Stimulated activated CD4-positive, alpha-beta T cell treated with anti-CD3 and anti-CD28 coated beads, Interleukin-4, amount 100 ng/mL, for 48 hours (primary cell): ENCODE measurements at regions not wholly inside any gene's neighbourhood (a gene's known extent, or its start where the extent isn't known, plus 50 kb on each side); places are given as distances from the start of the nearest gene placed in this dataset.
"Not testable (repeated sequence)": the region's sequence is repeated elsewhere in the genome, so short reads cannot be mapped to it uniquely, and the experiment has no call there.

Source experiments
- DNase-seq, 2 donors: peaks; one replicate each; pipeline ENCODE4 v3.0.0-alpha.2; 2020; ENCODE audit warnings: low read depth in 2 of 2

- DNase-seq = no peak
Observed at GRCh38 chr4:30837861-30838260, 117.7 kb downstream of the PCDH7 start.

GRCh38 chr4:30838331-30838730 lies 118.2 kb downstream of the PCDH7 start:
- no peak for DNase-seq

- DNase-seq = no peak
Observed at GRCh38 chr4:30839583-30840520, 119.7 kb downstream of the PCDH7 start.

DNA sequence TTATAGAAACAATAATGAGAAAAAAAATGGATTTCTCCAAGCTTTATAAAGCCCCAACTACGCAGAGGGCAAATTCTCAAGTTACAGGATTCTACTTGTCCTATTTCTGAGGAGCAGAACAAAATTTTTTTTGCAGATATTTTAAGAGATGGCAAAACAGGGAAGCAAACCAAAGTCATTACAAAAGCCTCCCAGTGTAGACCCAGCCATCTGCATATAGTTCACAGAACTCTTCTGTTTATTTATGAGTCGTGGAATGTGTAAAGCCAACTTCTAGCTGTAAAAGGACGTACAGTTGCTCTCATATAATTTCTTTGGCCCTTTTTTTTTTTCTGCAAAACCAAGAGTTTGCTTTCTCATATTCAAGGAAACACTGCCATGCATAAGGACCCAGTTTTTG lies 120.4 kb downstream of the PCDH7 start:
- no peak for DNase-seq

DNA sequence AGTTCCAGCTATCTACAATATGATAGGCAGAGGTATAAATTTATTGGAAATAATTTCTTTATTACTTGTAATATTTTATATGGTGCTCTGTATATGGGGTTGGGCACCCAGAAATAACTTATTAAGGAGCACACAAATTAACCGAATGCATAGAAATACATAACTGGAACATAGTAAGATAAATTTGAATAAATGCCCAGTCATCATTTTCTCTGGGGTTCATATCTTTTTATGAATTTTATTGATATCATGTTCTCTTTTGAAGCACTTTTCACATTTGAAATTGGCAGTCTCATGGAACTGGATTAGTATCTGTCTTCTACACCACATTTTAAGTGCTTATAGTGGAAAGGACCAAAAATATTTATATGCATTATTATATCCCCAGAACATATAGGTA lies 122.0 kb downstream of the PCDH7 start:
- DNase-seq = no peak

- no peak for DNase-seq
Observed at GRCh38 chr4:30842689-30843088, 122.5 kb downstream of the PCDH7 start.

GRCh38 chr4:30844861-30845582 lies 124.9 kb downstream of the PCDH7 start:
- DNase-seq = no peak

GRCh38 chr4:30847167-30847566 lies 127.0 kb downstream of the PCDH7 start:
- DNase-seq = no peak

DNA sequence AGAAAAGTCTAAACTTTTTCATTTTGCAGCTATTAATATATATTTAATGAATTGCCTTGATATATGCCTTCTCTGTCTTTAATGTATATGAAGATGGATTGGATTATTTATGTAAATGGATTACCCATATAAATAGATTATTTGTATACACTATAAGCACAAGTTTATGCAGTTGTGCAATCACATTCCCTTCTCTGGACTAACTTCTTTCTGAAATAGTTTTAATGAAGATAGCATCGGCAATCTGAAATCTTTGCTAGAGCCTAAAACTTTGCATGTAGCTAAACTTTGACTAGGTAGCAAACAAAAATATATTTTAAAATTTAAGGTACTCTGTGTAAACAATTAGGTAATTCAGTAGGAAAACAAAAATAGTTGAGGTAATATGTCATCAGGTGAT lies 127.8 kb downstream of the PCDH7 start:
- no peak for DNase-seq

GRCh38 chr4:30854531-30854930 lies 134.4 kb downstream of the PCDH7 start:
- no peak for DNase-seq

DNA sequence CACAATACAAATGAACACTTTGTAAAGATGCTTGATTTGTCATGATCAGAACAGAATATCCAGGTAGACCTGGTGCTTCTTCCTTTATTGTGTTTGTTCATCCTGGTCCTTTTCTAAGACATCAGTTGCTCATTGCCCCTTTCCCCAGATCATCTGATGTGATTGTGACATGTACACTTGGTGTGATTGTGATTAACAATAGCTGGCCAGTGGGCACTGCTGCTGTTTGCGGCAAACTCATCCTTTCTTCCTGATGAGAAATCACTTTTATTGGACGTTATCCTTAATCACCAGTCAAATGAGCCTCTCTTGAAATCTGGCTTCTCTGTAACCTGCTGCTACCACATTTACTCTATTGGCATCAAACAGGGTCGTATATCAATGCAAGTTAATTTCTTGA lies 135.1 kb downstream of the PCDH7 start:
- no peak for DNase-seq

DNA sequence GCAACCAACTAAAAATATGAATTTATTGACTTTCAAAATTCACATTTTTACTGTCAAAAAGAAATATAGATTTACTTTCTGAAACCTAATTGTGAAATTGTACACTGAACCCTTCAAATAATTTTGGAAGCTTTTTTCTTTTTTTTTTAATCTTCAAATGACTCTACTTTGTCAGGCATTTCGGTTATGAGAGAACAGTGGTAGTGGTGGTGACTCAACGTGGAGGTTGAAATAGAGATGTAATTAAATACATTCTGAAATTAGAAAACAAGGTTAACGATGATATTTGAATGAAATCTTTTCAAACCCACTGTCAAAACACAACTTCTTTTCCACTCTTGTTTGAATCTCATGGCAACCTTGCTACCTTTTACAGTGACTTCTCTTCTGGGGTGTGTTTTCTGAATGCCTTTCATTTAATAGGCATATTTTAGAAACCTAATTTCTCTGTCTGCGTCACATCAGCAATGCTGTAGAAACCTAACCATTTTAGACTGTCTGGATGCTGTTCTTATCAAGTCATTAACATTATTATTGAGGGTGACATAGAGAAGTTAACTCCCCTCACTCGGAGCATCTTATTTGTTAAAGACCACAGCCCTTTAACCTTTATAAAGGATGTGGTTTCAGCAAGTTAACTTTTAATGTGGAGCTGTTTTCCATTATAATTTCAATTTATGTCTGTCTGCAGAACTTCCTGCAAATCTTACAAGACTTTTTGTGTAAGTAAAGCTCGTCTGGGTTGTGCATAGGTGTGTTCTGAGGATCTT lies 136.8 kb downstream of the PCDH7 start:
- no peak for DNase-seq

GRCh38 chr4:30860978-30861377 lies 140.8 kb downstream of the PCDH7 start:
- no peak for DNase-seq

DNA sequence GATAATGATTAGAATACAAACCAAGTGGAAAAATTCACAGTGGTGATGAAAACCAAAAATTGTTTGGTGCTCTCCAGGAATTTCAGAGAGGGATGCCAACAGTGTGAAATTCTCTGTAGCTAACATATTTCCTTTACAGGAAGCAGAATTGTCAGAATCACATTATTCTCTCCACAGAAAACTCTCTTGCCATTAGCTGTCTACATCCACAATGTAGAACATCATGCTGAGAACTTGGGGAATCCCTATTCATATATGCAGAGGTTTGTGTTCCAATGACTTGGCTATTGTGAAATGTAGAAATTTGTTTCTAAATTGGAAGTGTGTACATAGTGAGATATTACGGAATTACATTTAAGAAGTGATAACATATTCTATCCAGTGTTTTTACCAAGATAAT lies 142.0 kb downstream of the PCDH7 start:
- DNase-seq = no peak

GRCh38 chr4:30863021-30863420 lies 142.9 kb downstream of the PCDH7 start:
- DNase-seq = no peak

DNA sequence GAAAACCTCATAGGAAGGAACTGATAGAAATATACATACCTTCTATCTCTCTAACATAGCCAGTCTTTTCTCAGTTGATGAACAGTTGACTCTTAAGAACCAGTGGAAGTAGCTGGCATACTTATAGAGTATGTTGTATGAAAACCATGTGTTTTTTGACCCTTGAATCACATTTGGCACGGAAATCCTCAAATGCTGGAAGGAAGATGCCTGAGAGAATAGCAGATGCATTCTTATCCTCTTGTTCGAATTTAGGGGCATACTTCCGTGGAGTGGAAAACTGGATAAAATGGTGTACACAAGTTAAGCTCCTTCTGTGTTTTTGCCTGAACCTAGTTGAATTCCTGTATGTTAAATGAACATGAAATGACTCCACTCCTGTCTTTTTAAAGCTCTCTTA lies 145.5 kb downstream of the PCDH7 start:
- no peak for DNase-seq

GRCh38 chr4:30866346-30866745 lies 146.2 kb downstream of the PCDH7 start:
- DNase-seq = no peak

GRCh38 chr4:30866907-30867306 lies 146.7 kb downstream of the PCDH7 start:
- DNase-seq = no peak

- no peak for DNase-seq
Observed at GRCh38 chr4:30867427-30867826, 147.3 kb downstream of the PCDH7 start.

DNA sequence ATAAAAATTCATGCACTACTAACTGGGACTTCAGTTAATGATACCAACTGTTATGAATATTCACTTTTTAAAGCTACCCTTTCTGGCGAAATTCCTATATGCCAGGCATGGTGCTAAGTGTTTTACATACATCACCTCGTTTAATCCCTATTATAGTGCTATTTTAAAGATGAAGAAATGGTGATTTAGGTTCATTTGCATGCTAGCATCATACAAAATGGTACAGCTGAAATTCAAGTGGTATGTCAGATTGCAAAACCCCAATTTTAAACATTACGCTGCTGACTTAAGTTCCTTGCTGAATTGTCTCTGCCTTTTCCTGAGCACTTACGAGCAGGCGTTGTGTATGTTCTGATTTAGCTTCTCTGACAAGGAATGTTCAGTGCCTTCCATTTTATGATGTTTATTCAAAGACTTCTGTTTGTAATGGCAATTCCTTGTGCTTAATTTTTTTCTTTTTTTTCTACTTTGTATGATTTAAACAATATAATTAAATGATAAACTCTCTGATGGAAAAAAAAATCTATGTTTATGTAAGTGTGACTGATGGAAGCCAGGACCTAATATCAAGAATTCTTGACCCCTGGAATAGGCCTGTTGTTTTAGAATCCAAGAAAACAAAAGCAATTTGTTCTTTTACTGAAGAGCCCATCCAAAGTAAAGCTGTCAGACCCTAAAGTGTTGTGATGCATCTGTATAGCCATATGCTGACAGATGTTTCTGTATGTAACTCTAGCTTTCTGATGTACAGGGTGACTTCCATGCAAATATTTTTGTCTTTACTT lies 148.1 kb downstream of the PCDH7 start:
- no peak for DNase-seq

DNA sequence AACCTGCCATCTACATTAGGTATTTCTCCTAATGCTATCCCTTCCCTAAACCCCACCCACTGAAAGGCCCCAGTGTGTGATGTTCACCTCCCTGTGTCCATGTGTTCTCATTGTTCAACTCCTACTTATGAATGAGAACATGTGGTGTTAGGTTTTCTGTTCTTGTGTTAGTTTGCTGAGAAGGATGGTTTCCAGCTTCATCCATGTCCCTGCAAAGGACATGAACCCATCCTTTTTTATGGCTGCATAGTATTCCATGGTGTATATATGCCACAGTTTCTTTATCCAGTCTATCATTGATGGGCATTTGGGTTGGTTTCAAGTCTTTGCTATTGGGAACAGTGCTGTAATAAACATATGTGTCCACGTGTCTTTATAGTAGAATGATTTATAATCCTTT lies 149.2 kb downstream of the PCDH7 start:
- DNase-seq = not testable (repeated sequence)

DNA sequence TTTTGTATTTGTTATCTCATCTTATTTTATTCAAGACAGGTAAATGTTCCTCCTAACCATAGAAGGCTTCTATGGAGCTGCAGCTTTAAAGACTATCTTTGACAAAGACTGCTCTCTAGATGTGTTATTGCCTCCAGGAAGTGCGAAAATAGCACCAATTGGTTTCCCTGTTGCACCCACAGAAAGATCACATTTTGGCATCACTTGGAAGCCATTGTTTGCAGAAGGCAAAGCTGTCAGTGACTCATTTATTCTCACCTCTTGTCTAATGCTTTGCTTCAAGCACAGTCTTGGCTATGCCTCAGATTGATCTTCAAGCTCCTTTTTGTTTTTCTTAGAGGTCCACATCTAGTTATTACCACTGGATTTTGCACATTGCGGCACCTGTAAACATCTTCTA lies 150.3 kb downstream of the PCDH7 start:
- DNase-seq = no peak
